ENCODE measurements at regions not wholly inside any gene's neighbourhood (a gene's known extent, or its start where the extent isn't known, plus 50 kb on each side); places are given as distances from the start of the nearest gene placed in this dataset.

GRCh38 chr3:54026543-54026942 is 95.8 kb upstream of the CACNA2D3 start:
- TF ChIP-seq CTCF (IDR thresholded peaks at IDR 0.05), result no peak
- no peak for TF ChIP-seq POLR2A (IDR thresholded peaks at IDR 0.05)
